B cell (primary cell): ENCODE measurements at regions not wholly inside any gene's neighbourhood (a gene's known extent, or its start where the extent isn't known, plus 50 kb on each side); places are given as distances from the start of the nearest gene placed in this dataset.

ENCODE experiments used
- ATAC-seq: fragments of 200-7000 bp; cut with Tn5 transposase; one replicate; pipeline ENCODE4 v1.10.0; 2021; ENCODE audit warnings: low read depth, mild to moderate bottlenecking, moderate number of reproducible peaks, moderate library complexity
- CTCF ChIA-PET: fragments of 350-600 bp; sonication (Branson Sonifier 250); formaldehyde crosslinking; loops from one replicate; lab custom pipeline; 2021; ENCODE audit warnings: antibody characterized with exemption, inconsistent platforms; lab: Charles Lee
- POLR2A ChIA-PET: fragments of 350-600 bp; sonication (Branson Sonifier 250); formaldehyde crosslinking; loops from one replicate; lab custom pipeline; 2021; ENCODE audit warnings: antibody characterized with exemption; lab: Charles Lee
- DNase-seq: peaks from one replicate; pipeline ENCODE4 v3.0.0; 2013
- H2AFZ ChIP-seq: 2 replicates; pipeline ENCODE4 v1.6.1; 2012; ENCODE audit warnings: mild to moderate bottlenecking, low read depth, low read length; ENCODE audit not compliant: insufficient read depth, poor library complexity, severe bottlenecking
- H3K27ac ChIP-seq, 2 donors: 1 replicate in 1 of 2; 2 replicates in 1 of 2; pipeline ENCODE4 v1.5.1; 2012 to 2013; ENCODE audit warnings: low read length in 2 of 2, mild to moderate bottlenecking in 2 of 2, moderate library complexity in 1 of 2
- H3K27me3 ChIP-seq, 4 experiments: fragments of 200-600 bp in 1 of 4; sonication (generic) in 1 of 4; replicated peaks in 1 of 4; 1 replicate in 2 of 4; 2 replicates in 2 of 4; pipeline versions ENCODE4 v1.6.1 to v1.7.0; 2013 to 2016; ENCODE audit warnings: low read length in 3 of 4, mild to moderate bottlenecking in 2 of 4, mixed read lengths in 1 of 4, moderate library complexity in 1 of 4; ENCODE audit not compliant: insufficient read depth in 4 of 4, control insufficient read depth in 3 of 4; ENCODE audit errors: control extremely low read depth in 1 of 4
- H3K36me3 ChIP-seq, 2 experiments: replicated peaks in 1 of 2; 1 replicate in 1 of 2; 2 replicates in 1 of 2; pipeline versions ENCODE4 v1.6.1 to v1.7.1; 2013; ENCODE audit warnings: low read length in 1 of 2; ENCODE audit not compliant: insufficient read depth in 2 of 2, control insufficient read depth in 1 of 2; ENCODE audit errors: control extremely low read depth in 1 of 2, extremely low read depth in 1 of 2
- H3K4me1 ChIP-seq, 2 donors: fragments of 200-600 bp in 1 of 2; sonication (generic) in 1 of 2; 1 replicate in 1 of 2; 2 replicates in 1 of 2; pipeline versions ENCODE4 v1.5.1 to v1.6.1; 2013 to 2017; ENCODE audit warnings: low read length in 2 of 2; ENCODE audit not compliant: control insufficient read depth in 2 of 2, insufficient read depth in 2 of 2
- H3K4me2 ChIP-seq: replicated peaks from 2 replicates; pipeline ENCODE3; 2012; ENCODE audit warnings: mild to moderate bottlenecking, low read depth, low read length; ENCODE audit not compliant: poor library complexity, severe bottlenecking
- H3K4me3 ChIP-seq, 5 experiments: fragments of 200-600 bp in 1 of 5; sonication (generic) in 1 of 5; 1 replicate in 3 of 5; 2 replicates in 2 of 5; pipeline versions ENCODE4 v1.5.1 to v1.7.0; 2011 to 2016; ENCODE audit warnings: low read length in 4 of 5, mild to moderate bottlenecking in 4 of 5, low read depth in 2 of 5, control low read depth in 1 of 5, moderate library complexity in 1 of 5; ENCODE audit not compliant: insufficient read depth in 1 of 5; ENCODE audit errors: control extremely low read depth in 1 of 5, extremely low read depth in 1 of 5
- H3K79me2 ChIP-seq: fragments of 200-600 bp; sonication (generic); one replicate; pipeline ENCODE4 v1.6.0; 2016; ENCODE audit warnings: low read length; ENCODE audit not compliant: control insufficient read depth, insufficient read depth
- H3K9ac ChIP-seq: fragments of 200-600 bp; sonication (generic); 2 replicates; pipeline ENCODE4 v1.6.1; 2017; ENCODE audit warnings: mild to moderate bottlenecking, low read length, moderate library complexity
- H3K9me3 ChIP-seq, 3 donors: one replicate each; pipeline versions ENCODE4 v1.6.1 to v1.7.1; 2013; ENCODE audit warnings: low read length in 2 of 3; ENCODE audit not compliant: control insufficient read depth in 2 of 3, insufficient read depth in 1 of 3; ENCODE audit errors: control extremely low read depth in 1 of 3
- H4K20me1 ChIP-seq: 2 replicates; pipeline ENCODE4 v1.6.0; 2012; ENCODE audit warnings: mild to moderate bottlenecking, low read length; ENCODE audit not compliant: insufficient read depth, control insufficient read depth, poor library complexity, severe bottlenecking
- H3K27ac Mint-ChIP-seq: one replicate; pipeline ENCODE4 v1.8.0; 2021; ENCODE audit warnings: mixed read lengths
- H3K27me3 Mint-ChIP-seq: one replicate; pipeline ENCODE4 v1.8.0; 2021; ENCODE audit warnings: mixed read lengths
- H3K4me1 Mint-ChIP-seq: one replicate; pipeline ENCODE4 v1.8.0; 2021; ENCODE audit warnings: mixed read lengths
- H3K4me3 Mint-ChIP-seq: one replicate; pipeline ENCODE4 v1.8.0; 2021; ENCODE audit warnings: mixed read lengths
- H3K9me3 Mint-ChIP-seq: one replicate; pipeline ENCODE4 v1.8.0; 2022; ENCODE audit warnings: mixed read lengths; ENCODE audit not compliant: insufficient read depth
- EZH2 ChIP-seq: IDR thresholded peaks from 2 replicates; pipeline ENCODE4 v1.6.1; 2012; ENCODE audit warnings: borderline replicate concordance, low read depth, mild to moderate bottlenecking, moderate library complexity, low read length; ENCODE audit not compliant: insufficient read depth, poor library complexity, severe bottlenecking
- WGBS: methylation state at CpG from one replicate; pipeline ENCODE4 v1.1.5; 2013; ENCODE audit warnings: missing lambda C conversion rate; ENCODE audit not compliant: insufficient coverage; 5-methylcytosine and 5-hydroxymethylcytosine counted together
- intact Hi-C: fragments of 100-400 bp; cut with micrococcal nuclease; formaldehyde crosslinking; loops from one replicate; pipeline ENCODE4 v1.10.0; 2022
- TF ChIP-seq, protein P1 (sequence below): fragments of 200-600 bp; IDR thresholded peaks from one replicate; pipeline ENCODE4 v1.8.0; 2022; ENCODE audit warnings: antibody characterized with exemption, mild to moderate bottlenecking

DNA sequence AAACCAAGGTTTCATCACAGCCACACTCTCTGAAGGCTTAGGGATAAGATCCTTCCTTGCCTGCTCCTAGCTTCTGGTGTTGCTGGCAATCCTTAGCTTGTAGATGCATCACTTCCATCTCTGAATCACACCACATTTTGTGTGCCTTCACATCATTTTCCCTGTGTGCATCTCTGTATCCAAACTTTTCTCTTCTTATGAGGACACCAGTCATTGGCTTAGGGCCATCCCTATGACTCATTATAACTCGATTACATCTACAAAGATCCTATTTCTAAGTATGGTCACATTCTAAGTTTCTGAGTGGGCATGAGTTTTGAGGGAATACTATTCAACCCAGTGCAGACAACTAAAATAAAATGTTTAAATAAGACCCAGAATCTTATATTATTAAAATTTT, 121.7 kb downstream of the C7orf25 start:
- ChIA-PET POLR2A (no interaction called here), CTCF (no interaction called here)
- Histone ChIP-seq H3K27ac (no peak overlapping the region), H4K20me1 (no peaks in the 10 kb centered on the region), H3K4me3 (no peak overlapping the region), H3K27me3 (no peaks in the 10 kb centered on the region), H3K4me1 (no peaks in the 10 kb centered on the region), H3K9me3 (no peaks in the 10 kb centered on the region), H3K9ac (no peak overlapping the region), H3K4me2 (no peak overlapping the region), H3K36me3 (no peaks in the 10 kb centered on the region), H3K79me2 (no peaks in the 10 kb centered on the region), H2AFZ (no peak overlapping the region)
- DNase-seq (no peak), ATAC-seq (no peak)
- H3K27ac Mint-ChIP-seq: no peak overlapping the region
- no peak overlapping the region for H3K4me3 Mint-ChIP-seq
- TF ChIP-seq, protein P1, sequence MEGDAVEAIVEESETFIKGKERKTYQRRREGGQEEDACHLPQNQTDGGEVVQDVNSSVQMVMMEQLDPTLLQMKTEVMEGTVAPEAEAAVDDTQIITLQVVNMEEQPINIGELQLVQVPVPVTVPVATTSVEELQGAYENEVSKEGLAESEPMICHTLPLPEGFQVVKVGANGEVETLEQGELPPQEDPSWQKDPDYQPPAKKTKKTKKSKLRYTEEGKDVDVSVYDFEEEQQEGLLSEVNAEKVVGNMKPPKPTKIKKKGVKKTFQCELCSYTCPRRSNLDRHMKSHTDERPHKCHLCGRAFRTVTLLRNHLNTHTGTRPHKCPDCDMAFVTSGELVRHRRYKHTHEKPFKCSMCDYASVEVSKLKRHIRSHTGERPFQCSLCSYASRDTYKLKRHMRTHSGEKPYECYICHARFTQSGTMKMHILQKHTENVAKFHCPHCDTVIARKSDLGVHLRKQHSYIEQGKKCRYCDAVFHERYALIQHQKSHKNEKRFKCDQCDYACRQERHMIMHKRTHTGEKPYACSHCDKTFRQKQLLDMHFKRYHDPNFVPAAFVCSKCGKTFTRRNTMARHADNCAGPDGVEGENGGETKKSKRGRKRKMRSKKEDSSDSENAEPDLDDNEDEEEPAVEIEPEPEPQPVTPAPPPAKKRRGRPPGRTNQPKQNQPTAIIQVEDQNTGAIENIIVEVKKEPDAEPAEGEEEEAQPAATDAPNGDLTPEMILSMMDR: no peak
- no peak for TF ChIP-seq EZH2
- H3K27me3 Mint-ChIP-seq: peaks cover 5% of the 10 kb centered on the region
- no peaks in the 10 kb centered on the region for H3K4me1 Mint-ChIP-seq
- intact Hi-C loops: no loop called here
- no CpG with 5 or more reads among the region's 1 CpG for WGBS
- no peaks in the 10 kb centered on the region for H3K9me3 Mint-ChIP-seq

DNA sequence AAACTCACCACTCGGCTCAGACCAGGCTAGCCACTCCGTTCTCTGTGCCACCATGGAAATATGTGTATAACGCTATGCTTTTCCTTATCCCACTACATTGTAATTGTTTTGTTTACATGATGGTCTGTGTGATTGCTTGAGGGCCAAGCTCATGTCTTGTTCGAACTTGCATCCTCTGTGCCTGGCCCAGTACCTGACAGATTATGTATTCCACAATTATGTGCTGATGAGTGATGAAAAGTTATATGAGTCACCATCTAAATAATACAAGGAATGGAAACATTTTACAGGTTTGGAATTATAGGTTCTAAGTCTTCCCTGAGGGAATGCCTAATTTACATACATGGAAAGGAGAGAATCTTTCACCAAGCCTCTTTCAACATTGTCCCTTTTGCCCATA, 137.4 kb downstream of the C7orf25 start:
- Mint-ChIP-seq H3K9me3 (peaks cover 8% of the 10 kb centered on the region), H3K4me3 (no peak overlapping the region), H3K27me3 (peaks cover 7% of the 10 kb centered on the region), H3K4me1 (no peaks in the 10 kb centered on the region), H3K27ac (no peak overlapping the region)
- Histone ChIP-seq H3K9ac (no peak overlapping the region), H3K4me2 (no peak overlapping the region), H2AFZ (no peak overlapping the region), H3K27ac (no peak overlapping the region), H4K20me1 (no peaks in the 10 kb centered on the region), H3K9me3 (peaks cover 0 to 13% (median 4%) of the 10 kb centered on the region in 3 donors), H3K36me3 (no peaks in the 10 kb centered on the region), H3K4me1 (no peaks in the 10 kb centered on the region), H3K4me3 (no peak overlapping the region), H3K27me3 (peaks cover 0 to 2% (median 0%) of the 10 kb centered on the region in 4 experiments), H3K79me2 (no peaks in the 10 kb centered on the region)
- no peak for DNase-seq
- TF ChIP-seq, protein P1: no peak
- no peak for TF ChIP-seq EZH2
- intact Hi-C loops: no loop called here
- no peak for ATAC-seq
- CTCF ChIA-PET: no interaction called here
- POLR2A ChIA-PET: no interaction called here
- no CpG with 5 or more reads among the region's 4 CpGs for WGBS
